ENCODE measurements at regions not wholly inside any gene's neighbourhood (a gene's known extent, or its start where the extent isn't known, plus 50 kb on each side); places are given as distances from the start of the nearest gene placed in this dataset.

DNA sequence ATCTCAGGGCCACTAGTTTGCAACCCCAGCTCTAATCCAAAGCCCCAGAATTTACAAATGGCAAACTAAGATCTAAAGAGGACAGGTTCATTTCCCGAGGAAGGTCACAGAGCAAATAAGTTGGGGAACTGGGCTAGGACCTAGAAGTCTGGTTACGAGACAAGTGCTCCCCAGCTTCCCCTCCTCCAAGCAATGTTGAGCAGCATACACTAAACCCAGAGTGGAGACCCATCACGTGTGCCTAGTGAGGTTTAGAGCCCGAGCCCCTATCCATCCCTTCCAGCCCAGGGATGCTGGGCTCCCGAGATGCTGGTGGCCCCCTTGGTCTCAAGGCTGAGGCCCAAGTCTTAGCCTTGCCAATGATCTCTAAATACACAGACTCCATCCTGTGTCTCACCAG, 209.5 kb upstream of the ZMIZ1 start:
- no peak overlapping the region for H2AFZ ChIP-seq
- no peaks in the 10 kb centered on the region for H3K36me3 ChIP-seq (ENCODE audit: low read depth)
- ChIA-PET CTCF (no interaction called here), POLR2A (ENCODE audit: unreplicated experiment) (no interaction called here)
- H3K4me3 ChIP-seq, result no peak overlapping the region
- H3K27ac ChIP-seq, result no peak overlapping the region
- peak in 1 of 2 experiments; percentile 26 for DNase-seq
- no peak for TF ChIP-seq CTCF (conservative IDR thresholded peaks at IDR 0.05)
- no peak overlapping the region for H3K4me2 ChIP-seq
- intact Hi-C loops (cut with micrococcal nuclease; ENCODE audit: unreplicated experiment), result no loop called here
- no peaks in the 10 kb centered on the region for H3F3A ChIP-seq (ENCODE audit: insufficient read depth, low read depth)
- no TSS peak for BruUV-seq (replicated peaks)
- no peaks in the 10 kb centered on the region for H3K79me2 ChIP-seq (ENCODE audit: low read depth)
- H3K4me1 ChIP-seq (replicated peaks; ENCODE audit: insufficient read depth), result peaks cover 11% of the 10 kb centered on the region
- no peaks in the 10 kb centered on the region for H3K27me3 ChIP-seq (ENCODE audit: insufficient read depth, low read depth)
- no peaks in the 10 kb centered on the region for H3K9me2 ChIP-seq (ENCODE audit: insufficient read depth)
- no peaks in the 10 kb centered on the region for H4K20me1 ChIP-seq (ENCODE audit: insufficient read depth)
- no peaks in the 10 kb centered on the region for H3K9me3 ChIP-seq (ENCODE audit: insufficient read depth, low read depth)

GRCh38 chr10:78859769-78860168, 209.0 kb upstream of the ZMIZ1 start:
- no peak overlapping the region for H3K4me2 ChIP-seq
- no peaks in the 10 kb centered on the region for H4K20me1 ChIP-seq (ENCODE audit: insufficient read depth)
- ChIA-PET CTCF (no interaction called here), POLR2A (ENCODE audit: unreplicated experiment) (no interaction called here)
- H3K4me3 ChIP-seq, result no peak overlapping the region
- TF ChIP-seq CTCF (conservative IDR thresholded peaks at IDR 0.05) (no peak), EZH2 (IDR thresholded peaks at IDR 0.05; ENCODE audit: low read depth) (no peak)
- DNase-seq, result peak in 1 of 2 experiments; percentile 15
- no peak overlapping the region for H2AFZ ChIP-seq
- no peak overlapping the region for H3K27ac ChIP-seq
- H3K9me3 ChIP-seq (ENCODE audit: insufficient read depth, low read depth), result no peaks in the 10 kb centered on the region
- H3K4me1 ChIP-seq (replicated peaks; ENCODE audit: insufficient read depth), result peaks cover 11% of the 10 kb centered on the region
- BruUV-seq (replicated peaks), result no TSS peak
- no peaks in the 10 kb centered on the region for H3K36me3 ChIP-seq (ENCODE audit: low read depth)
- no peaks in the 10 kb centered on the region for H3K27me3 ChIP-seq (ENCODE audit: insufficient read depth, low read depth)
- intact Hi-C loops (cut with micrococcal nuclease; ENCODE audit: unreplicated experiment), result loop anchor here (10.0 kb wide), 1 partner anchor 205 kb away; the partner anchor contains the start of gene ZMIZ1
- no peaks in the 10 kb centered on the region for H3K79me2 ChIP-seq (ENCODE audit: low read depth)
- no peaks in the 10 kb centered on the region for H3K9me2 ChIP-seq (ENCODE audit: insufficient read depth)
- H3F3A ChIP-seq (ENCODE audit: insufficient read depth, low read depth), result no peaks in the 10 kb centered on the region

- Histone ChIP-seq H2AFZ (no peak overlapping the region), H3K4me3 (no peak overlapping the region), H3K27ac (no peak overlapping the region), H3F3A (ENCODE audit: insufficient read depth, low read depth) (no peaks in the 10 kb centered on the region), H3K9me2 (ENCODE audit: insufficient read depth) (no peaks in the 10 kb centered on the region), H3K4me1 (replicated peaks; ENCODE audit: insufficient read depth) (peaks cover 11% of the 10 kb centered on the region), H3K36me3 (ENCODE audit: low read depth) (no peaks in the 10 kb centered on the region), H3K79me2 (ENCODE audit: low read depth) (no peaks in the 10 kb centered on the region), H4K20me1 (ENCODE audit: insufficient read depth) (no peaks in the 10 kb centered on the region), H3K4me2 (no peak overlapping the region), H3K9me3 (ENCODE audit: insufficient read depth, low read depth) (no peaks in the 10 kb centered on the region), H3K27me3 (ENCODE audit: insufficient read depth, low read depth) (no peaks in the 10 kb centered on the region)
- ChIA-PET POLR2A (ENCODE audit: unreplicated experiment) (no interaction called here), CTCF (no interaction called here)
- intact Hi-C loops (cut with micrococcal nuclease; ENCODE audit: unreplicated experiment), result loop anchor here (10.0 kb wide), 1 partner anchor 204 kb away; the partner anchor contains the start of gene ZMIZ1
- no peak for TF ChIP-seq CTCF (conservative IDR thresholded peaks at IDR 0.05)
- no peak for TF ChIP-seq EZH2 (IDR thresholded peaks at IDR 0.05; ENCODE audit: low read depth)
- peak in 1 of 2 experiments; percentile 18 for DNase-seq
- no TSS peak for BruUV-seq (replicated peaks)
Observed at GRCh38 chr10:78860260-78860914, 208.4 kb upstream of the ZMIZ1 start.

Data from PC-9 (cell line).